GM18511 (cell line): ENCODE measurements at regions not wholly inside any gene's neighbourhood (a gene's known extent, or its start where the extent isn't known, plus 50 kb on each side); places are given as distances from the start of the nearest gene placed in this dataset.
"Not testable (repeated sequence)": the region's sequence is repeated elsewhere in the genome, so short reads cannot be mapped to it uniquely, and the experiment has no call there.

ENCODE experiments used
- ATAC-seq: cut with Tn5 transposase; IDR thresholded peaks from one replicate; pipeline ENCODE4 v1.9.1; 2021; ENCODE audit warnings: mild to moderate bottlenecking, moderate library complexity; ENCODE audit not compliant: unreplicated experiment

DNA sequence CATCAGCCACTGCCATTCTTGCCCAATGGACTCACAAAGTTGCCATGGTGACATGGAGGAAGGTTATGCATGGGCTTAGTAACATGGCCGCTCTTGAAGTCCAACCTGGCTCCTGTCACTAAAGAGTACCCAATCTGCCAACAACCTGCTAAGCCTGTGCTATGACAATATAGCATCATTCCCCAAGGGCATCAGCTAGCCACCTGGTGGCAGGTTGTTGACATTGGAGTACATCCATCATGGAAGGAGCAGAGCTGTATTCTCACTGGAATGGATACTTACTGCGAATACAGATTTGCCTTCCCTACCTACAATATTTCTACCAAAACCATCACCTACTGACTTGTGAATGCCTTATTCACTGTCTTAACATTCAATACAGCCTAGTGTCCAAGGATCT lies 138.9 kb upstream of the RORA start:
- ATAC-seq = no peak

DNA sequence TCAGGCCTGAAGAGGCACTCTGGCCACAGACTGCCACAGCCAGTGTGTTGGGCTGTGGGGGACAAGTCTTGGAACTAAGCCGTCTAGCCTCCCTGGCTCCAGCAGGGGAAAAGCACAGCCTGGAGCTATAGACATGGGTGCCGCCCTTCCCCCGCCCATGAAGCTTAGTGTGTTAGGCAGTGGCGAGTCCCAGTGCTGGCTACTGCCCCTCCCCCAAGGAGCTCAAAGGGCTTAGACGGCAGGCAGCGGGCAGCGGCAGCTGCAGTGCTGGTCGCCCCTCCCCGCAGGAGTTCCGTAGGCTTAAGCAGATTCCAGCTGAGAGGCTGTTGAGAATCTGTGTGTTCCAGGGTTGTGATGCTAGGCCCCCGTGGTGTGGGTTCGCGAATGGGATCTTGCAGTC lies 135.8 kb upstream of the RORA start:
- no peak for ATAC-seq

DNA sequence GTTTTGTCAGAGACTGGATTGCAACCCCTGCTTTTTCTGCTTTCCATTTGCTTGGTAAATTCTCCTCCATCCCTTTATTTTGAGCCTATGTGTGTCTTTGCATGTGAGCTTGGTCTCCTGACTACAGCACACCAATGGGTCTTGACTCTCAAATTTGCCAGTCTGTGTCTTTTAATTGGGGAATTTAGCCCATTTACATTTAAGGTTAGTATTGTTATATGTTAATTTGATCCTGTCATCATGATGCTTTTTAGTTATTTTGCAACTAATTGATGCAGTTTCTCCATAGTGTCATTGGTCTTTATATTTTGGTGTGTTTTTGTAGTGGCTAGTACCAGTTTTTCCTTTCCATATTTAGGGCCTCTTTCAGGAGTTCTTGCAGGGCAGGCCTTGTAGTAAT lies 133.8 kb upstream of the RORA start:
- not testable (repeated sequence) for ATAC-seq

DNA sequence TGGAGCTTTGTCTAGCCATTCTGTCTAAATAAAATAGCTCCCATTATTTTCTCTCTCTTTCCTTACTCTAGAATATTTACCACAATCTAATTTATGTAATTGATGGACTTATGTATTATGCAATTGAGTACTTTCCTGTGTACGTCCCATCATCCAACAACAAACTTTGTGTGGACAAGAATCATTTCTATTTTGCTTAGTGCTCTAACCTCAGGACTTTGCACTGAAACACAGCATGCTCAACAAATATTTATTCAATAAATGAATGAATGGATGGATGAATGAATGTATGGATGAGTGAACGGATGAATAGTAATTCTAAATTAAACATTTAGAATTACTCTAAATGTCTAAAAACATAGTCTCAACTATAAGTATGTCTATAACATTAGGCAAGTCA lies 115.2 kb upstream of the RORA start:
- no peak for ATAC-seq

DNA sequence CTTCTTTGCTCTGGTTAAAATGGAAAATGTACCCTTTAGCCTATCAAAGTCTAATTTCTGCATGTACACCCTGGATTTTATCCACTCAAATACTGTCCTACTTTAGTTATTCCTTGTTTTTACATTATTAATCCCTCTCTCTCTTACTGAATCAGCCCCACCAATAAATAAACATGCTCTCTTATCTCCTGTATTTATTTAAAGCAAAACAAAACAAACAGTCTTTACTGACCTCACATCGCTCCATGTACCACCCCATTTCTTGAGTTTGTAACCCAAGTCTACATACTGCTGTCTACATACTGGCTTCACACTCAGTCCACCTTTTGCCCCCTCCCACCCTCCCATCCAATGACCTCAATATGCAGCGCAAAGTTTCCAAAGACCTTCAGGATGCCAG lies 113.3 kb upstream of the RORA start:
- ATAC-seq = no peak

DNA sequence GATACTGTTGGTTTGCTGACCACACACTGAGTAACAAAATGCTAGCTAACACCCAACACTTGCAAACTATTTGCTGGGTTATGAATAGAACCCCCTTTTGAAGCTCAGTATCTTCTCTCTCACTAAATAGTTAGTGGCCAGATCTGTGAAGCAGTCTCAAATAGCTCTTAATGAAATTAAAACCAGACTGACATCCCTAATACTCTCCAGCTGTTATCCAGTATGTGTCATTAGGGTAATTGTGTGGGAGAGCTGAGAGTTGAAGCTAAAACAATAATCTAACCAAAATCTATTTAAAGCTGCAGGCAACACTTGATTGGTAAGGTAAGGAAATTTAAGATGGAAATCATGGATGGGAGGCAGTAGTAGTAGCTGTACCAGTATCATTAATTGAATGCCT lies 110.4 kb upstream of the RORA start:
- ATAC-seq = no peak

DNA sequence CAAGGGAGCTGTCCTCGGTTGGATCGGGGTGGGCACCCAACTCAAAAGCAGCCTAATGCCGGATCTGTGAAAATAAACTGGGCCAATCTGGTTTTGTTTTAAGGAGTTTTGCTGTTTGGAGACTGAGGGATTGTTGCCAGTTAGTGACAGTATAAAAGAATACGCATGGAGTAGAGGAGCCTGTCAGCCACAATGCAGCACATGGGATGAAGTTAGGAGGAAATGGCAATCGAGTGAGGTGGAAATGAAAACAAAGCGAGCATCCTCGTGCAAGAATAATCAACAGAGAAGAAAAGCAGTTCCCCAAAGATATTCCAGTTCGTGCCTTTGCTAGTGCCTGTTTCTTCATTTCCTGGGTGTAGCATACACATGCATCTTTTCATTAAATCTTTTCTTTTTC lies 108.4 kb upstream of the RORA start:
- no peak for ATAC-seq

DNA sequence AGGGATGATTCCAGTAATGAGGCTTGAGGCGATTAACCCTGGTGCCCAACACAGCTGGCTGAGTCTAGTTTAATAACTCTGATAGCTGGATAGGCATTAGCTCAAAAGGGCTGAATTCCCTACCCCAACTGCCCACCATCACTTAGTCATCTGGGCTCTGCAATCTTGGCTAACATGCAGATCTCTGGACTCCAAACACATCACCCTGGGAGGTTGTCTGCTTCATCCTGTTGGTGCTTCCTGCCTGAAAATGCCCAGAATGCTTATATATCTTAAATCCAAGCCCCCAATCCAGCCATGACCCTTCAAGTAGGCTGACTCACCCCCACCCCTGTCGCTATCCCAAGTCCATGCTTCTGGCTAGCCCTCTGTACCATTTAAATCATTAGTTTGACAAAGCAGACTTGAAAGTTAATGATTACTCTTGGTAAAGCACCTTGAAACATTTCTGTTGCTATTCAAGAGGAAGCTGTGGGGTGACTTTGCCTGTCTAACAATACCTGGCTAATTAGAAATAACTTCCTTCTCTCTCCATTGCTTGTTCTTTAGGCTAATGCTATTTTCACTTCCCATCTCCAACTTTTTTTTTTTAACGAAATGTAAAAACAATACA lies 107.0 kb upstream of the RORA start:
- no peak for ATAC-seq

DNA sequence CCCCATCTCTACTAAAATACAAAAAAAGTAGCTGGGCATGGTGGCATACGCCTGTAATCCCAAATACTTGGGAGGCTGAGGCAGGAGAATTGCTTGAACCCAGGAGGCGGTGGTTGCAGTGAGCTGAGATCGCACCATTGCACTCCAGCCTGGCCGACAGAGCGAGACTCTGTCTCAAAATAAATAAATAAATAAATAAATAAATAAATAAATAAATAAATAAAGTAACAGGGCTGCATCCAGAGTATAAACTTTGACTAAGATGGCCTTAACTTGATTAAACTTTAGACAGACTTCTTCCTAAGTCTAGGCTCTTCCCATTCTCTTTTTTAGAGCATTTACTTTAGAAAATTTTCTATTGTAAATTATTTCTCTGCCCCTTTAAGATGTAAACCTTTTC lies 105.6 kb upstream of the RORA start:
- not testable (repeated sequence) for ATAC-seq

DNA sequence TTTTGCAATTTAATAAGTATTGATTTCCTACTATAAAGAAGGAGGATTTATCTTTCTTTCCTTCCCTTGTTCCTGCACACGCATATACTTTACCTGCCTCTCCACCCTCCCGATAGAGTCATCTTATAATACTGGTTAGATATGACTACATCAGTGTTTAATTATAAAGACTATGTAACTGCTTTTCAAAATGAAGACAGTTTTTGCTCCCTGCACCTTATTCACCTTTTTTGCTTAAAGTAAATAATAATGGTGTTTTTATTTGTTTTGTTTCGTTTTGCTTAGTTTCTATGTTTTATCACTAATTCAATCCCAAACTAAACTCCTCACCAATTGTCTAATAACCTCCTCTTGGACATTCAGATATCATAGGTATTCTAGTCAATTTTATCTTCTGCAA lies 101.9 kb upstream of the RORA start:
- no peak for ATAC-seq

DNA sequence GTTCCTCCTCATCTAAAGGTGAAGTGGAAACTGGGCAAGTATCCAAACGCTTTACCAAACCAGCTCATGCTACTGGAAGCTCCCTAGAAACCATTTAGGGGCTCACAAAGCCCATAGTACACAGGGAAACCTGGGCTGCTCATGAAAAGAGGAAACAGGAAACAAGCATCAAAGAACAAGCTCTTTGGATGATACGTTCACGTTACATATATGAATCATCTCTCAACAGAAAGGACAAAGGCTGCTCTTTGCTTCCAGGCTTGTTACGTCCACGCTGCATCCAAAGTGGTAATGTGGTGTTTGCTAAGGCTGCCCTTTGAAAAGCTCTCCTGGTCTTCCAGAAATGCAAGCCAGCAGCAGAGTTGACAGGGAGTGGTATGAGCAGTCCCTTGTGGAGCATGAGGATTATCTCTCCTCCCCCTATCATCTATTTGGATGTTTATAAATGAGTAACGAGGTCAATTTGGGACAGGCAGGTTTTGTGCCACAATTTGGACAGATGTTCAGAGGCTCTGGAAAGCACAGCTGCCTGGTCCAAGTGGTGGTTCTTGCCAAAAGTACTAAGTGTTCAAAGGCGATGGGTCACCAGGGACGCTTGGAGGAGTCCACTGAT lies 98.0 kb upstream of the RORA start:
- ATAC-seq = peak; percentile 95

DNA sequence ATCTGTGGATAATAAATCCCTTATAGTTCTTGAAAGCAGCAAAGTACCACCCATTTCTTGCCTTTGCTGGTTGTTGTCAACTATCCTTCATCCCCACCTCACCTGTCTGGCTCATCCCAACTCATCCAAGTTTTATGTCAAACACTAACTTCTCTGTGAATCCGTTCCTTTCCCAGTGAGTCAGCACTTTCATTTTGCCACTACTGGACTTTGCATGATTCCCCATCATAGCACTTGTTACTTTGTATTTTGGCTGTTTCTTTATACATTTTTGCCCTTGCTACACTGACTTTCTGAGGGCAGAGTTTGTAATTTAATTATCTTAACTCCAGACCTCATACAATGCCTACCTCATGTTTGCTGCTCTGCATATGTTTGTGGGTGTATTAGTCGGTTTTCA lies 90.8 kb upstream of the RORA start:
- no peak for ATAC-seq

DNA sequence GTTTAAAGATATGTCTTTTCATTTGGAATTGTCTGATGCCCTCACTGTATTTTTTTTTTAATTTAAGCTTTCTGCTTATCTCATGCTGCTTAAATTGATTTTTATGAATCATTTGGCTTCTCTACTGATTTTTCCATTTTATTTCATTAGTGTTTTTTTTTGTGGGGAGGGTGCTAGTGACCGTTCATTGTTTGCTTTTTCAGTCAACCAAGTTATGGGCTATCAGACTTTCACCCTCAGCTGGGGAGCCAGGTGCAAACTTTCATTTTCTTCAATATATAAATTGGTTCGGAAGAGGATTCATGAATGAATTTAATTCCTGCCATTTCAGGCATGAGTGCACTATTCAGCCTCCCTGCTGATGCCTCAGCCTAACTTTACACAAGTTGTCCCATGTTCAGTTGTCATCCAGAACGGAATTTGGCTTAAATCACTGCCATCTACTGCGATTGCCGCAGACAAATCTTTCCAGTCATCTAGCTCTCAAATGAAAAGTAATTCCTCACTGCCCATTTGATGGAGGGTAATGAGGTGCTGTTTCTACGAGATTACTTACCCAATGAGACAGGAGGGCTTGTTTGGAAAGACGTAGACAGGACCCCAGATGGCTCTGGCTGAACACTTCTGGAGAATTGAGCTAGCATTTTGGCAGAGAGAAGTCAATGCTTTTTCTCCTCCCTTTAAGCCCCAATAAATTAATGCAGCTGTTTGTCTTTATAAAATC lies 89.9 kb upstream of the RORA start:
- no peak for ATAC-seq

DNA sequence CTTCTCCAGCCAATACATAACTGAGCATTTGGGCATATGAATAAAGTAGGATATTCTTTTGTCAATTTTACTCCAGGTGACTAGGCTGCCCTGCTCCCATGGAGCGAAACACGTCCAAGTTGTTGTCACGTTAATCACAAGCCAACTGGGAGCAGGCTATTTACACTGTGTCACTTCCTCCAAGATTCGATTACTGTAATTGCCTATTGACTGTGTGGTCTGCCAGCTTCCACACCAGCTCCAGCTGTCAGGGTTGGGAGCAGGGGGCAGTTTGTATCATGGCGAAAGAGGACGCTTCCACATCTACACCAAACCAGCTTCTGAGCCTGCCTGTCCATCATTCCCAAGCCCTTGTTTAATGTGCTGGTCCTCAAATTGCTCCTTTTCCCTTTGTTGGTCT lies 89.2 kb upstream of the RORA start:
- no peak for ATAC-seq

DNA sequence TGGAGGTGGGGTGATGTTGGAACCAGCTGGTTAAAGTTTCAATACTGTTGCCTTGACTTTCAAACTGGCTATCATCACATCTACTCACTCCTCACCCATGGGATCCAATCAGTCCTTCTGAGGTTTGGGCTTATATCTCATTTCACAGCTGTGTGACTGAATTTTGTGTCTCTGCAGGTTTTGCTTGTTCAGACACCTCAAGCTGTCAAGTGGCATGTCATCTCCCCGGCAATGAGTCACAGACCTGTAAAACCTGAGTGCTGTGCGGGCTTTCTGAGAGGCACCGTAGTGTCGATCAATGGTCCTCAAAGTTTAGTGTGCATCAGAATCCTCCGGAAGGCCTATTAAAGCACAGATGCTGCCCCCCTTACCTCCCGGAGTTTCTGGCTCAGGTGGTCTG lies 86.4 kb upstream of the RORA start:
- no peak for ATAC-seq

DNA sequence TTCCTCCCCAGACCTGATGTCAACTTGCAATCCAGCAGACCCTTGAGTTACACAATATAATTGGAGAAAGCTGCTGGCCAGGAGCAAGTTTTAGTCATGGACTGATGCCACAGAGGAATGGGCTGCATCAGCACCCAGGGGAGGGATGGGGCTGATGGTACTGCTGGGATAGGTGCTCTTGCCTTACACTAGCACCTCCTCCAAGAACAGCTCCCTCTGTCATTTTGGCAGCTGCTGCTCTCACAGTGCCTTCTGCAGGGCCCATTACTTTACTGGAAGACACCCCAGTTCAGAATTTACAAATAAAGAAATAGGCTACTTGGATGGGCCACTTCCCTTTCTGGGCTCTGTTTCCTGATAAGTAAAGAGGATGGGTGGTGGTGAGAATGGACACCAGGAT lies 85.3 kb upstream of the RORA start:
- no peak for ATAC-seq

DNA sequence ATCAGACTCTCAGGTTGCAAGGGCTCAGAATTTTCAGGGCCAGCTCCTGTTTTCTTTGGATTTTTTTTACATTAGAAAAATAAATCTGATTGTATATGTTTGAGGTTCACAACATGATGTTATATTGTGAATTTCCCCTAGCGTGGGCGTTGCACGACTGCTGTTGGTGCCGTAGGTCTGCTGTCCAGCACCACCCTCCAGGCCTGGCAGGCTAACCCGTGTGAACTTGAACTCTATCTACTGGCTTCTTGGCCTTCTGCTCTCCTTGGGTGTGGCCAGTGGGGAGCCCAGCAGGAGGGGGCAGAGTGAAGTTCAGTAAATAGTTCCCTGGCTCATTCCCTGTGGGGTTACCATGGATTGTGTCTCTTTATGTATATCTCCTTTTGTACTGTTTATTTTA lies 80.5 kb upstream of the RORA start:
- no peak for ATAC-seq

DNA sequence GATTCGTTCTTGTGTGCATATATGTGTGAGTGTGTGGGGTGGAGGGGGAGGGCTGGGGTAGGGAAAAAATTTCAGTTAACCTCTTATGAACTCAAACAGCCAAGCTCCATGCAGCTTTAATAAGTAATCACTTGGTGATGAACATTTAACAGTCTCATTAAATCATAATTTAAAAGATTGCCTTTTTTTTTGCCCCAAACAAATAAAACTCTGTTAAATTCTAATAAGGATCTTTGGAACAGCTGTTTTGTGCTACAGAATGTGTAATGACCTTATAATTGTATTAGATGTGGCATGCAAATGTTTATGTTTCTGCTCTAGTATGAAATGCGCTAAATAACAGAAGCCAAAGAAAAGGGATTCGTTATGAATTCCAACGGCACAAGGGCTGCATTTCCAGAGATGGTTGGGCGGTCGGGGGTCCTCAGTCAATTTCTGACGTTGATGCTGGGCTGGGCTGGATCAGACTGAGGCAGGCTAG lies 80.0 kb upstream of the RORA start:
- ATAC-seq = no peak

DNA sequence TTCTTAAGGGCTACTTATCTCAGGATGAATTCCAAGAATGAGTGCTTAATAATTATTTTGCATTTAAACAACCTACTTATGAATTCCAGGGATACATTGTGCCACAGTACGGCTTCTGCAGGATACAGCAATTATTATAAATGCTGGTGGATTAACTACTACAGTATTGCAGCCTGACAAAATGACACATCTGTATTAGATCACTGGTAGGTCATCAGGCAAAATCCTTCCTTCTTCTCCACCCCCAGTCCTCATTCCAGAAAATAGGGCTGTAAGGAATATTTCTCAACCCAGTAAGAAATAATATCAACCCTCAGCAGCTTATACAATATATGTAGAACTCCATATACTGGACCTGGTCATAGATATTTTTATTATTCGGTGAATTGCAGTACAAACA lies 79.3 kb upstream of the RORA start:
- no peak for ATAC-seq

DNA sequence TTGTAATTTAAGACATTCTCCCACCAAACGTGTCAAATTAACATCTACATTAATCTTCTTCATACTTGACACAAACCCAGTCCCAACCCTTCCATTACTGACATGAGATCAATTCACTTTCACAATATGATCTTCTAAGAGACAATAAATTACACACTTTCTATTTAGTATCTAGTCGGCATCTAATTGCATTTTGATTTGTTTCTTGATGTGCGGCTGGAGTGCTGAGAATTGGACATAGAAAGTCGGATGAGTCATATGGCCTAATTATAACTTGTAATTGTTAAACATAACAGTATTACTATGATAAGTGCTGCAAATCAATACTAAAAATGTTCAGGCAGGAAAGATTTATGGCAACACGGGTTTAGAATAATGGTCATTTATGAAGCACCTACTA lies 78.4 kb upstream of the RORA start:
- no peak for ATAC-seq

DNA sequence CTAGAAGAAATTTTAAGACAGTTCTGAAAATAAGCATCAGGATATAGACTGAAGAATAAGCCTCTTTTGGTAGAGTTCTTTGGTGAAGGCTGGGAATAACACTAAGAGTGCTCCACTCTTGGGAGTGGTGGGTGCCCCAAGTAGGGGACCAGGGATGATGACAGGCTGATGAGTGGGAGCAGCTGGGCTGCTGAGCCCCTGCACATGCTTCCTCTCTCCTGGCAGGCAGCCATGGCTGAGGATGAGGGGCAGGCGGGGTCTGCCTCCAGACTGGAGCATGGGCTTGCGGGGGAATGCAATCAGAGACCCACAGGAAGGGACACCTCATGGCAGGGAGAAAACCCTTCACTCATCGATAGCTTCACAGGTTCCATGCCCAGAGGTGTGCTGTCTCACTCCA lies 72.6 kb upstream of the RORA start:
- no peak for ATAC-seq

DNA sequence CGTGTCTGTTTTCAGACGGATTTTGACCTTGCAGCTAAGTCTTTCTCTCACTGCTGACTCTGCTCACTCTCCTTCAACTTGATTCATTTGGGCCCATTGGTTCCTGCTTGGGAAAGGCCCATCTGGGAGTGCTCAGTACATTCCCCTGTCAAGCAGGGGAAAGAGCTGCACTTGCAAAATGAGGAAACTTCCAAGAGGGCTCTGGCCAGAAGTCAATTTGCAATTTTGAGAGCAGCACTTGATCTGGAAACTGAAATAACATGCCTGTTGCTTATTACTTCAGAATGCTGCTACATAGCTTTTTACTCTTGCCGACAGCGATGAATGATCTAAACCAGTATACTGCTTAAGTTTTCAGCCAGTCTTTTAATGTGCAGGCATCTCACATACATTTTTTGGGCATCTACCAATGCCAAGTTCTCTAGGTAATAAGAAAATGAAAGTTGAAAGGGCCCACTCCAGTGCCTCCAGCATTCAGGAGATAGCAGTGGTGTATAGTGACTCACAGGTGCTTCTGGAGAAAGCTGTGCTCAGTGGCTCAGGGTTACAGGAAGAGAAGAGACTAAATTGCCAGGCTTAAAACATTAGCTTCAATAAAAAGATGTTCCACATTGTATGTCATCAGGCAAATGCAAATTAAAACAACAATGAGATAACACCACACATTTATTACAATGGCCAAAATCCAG lies 70.1 kb upstream of the RORA start:
- no peak for ATAC-seq
